Mammary epithelial cell (primary cell): ENCODE measurements at regions not wholly inside any gene's neighbourhood (a gene's known extent, or its start where the extent isn't known, plus 50 kb on each side); places are given as distances from the start of the nearest gene placed in this dataset.

Source experiments
- CTCF ChIP-seq, 2 donors: IDR thresholded peaks in 1 of 2; conservative IDR thresholded peaks in 1 of 2; 2 replicates each; pipeline ENCODE4 v1.5.1; 2011 to 2012; ENCODE audit warnings: inconsistent platforms in 2 of 2, low read length in 2 of 2, mild to moderate bottlenecking in 2 of 2, control low read depth in 1 of 2, low read depth in 1 of 2; ENCODE audit not compliant: insufficient read depth in 1 of 2; ENCODE audit errors: extremely low read depth in 1 of 2
- EZH2 ChIP-seq: IDR thresholded peaks from 2 replicates; pipeline ENCODE4 v1.6.1; 2012; ENCODE audit warnings: low read length, inconsistent platforms, borderline replicate concordance

GRCh38 chr5:13316176-13316575 lies 628.3 kb downstream of the DNAH5 start:
- TF ChIP-seq CTCF (conservative IDR thresholded peaks at IDR 0.05 in 1 of 2, IDR thresholded peaks at IDR 0.05 in 1 of 2; ENCODE audit: extremely low read depth in 1 of 2, insufficient read depth in 1 of 2, low read depth in 1 of 2, low read length in 2 of 2) = no peak
- no peak for TF ChIP-seq EZH2
